IMR-90 (cell line): ENCODE measurements at regions not wholly inside any gene's neighbourhood (a gene's known extent, or its start where the extent isn't known, plus 50 kb on each side); places are given as distances from the start of the nearest gene placed in this dataset.

ENCODE experiments used
- ATAC-seq: fragments of 200-7000 bp; cut with Tn5 transposase; 2 replicates; pipeline ENCODE4 v1.9.1; 2020; ENCODE audit warnings: low read depth, mild to moderate bottlenecking, moderate library complexity
- BruUV-seq: library from RNA; stranded (reverse); fragments of 400-500 nt; replicated peaks from 2 replicates; lab custom pipeline; 2021; lab: Mats Ljungman, UMichigan
- CTCF ChIA-PET: fragments of 300-600 bp; formaldehyde crosslinking; extraction: SDS; loops from one replicate; lab custom pipeline; 2021; ENCODE audit warnings: antibody characterized with exemption; lab: Yijun Ruan, JAX
- POLR2A ChIA-PET: fragments of 300-600 bp; sonication (Branson Sonifier 250); formaldehyde crosslinking; loops from one replicate; lab custom pipeline; 2022; ENCODE audit warnings: antibody characterized with exemption; ENCODE audit not compliant: unreplicated experiment; lab: Charles Lee
- DNase-seq: peaks from one replicate; pipeline ENCODE4 v3.0.0; 2013
- H2AFZ ChIP-seq: replicated peaks from 2 replicates; pipeline ENCODE3; 2013; ENCODE audit warnings: low read length, mild to moderate bottlenecking; ENCODE audit not compliant: poor library complexity
- H2AK5ac ChIP-seq: 2 replicates; pipeline ENCODE4 v1.6.1; 2013; ENCODE audit warnings: low read depth, low read length, inconsistent platforms
- H2AK9ac ChIP-seq: replicated peaks from 2 replicates; pipeline ENCODE3; 2013; ENCODE audit warnings: mild to moderate bottlenecking, low read depth, low read length, moderate library complexity; ENCODE audit not compliant: poor library complexity
- H2BK120ac ChIP-seq: 2 replicates; pipeline ENCODE4 v1.6.1; 2013; ENCODE audit warnings: low read depth, low read length, inconsistent platforms
- H2BK15ac ChIP-seq: 3 replicates; pipeline ENCODE4 v1.6.1; 2013; ENCODE audit warnings: low read depth, low read length, inconsistent platforms
- H2BK20ac ChIP-seq: 2 replicates; pipeline ENCODE4 v1.6.1; 2013; ENCODE audit warnings: low read depth, mild to moderate bottlenecking, inconsistent platforms, low read length, moderate library complexity
- H2BK5ac ChIP-seq: 2 replicates; pipeline ENCODE4 v1.6.1; 2013; ENCODE audit warnings: mild to moderate bottlenecking, low read depth, low read length, inconsistent platforms; ENCODE audit not compliant: poor library complexity, severe bottlenecking
- H3K14ac ChIP-seq: replicated peaks from 2 replicates; pipeline ENCODE4 v1.6.1; 2013; ENCODE audit warnings: low read depth, low read length, inconsistent platforms
- H3K18ac ChIP-seq: 2 replicates; pipeline ENCODE4 v1.6.1; 2013; ENCODE audit warnings: low read depth, low read length, control low read depth
- H3K23ac ChIP-seq: 2 replicates; pipeline ENCODE4 v1.6.1; 2013; ENCODE audit warnings: low read depth, low read length, inconsistent platforms
- H3K27ac ChIP-seq: 2 replicates; pipeline ENCODE4 v1.5.1; 2013; ENCODE audit warnings: mild to moderate bottlenecking, control low read depth, low read length; ENCODE audit not compliant: insufficient read depth
- H3K27me3 ChIP-seq: 2 replicates; pipeline ENCODE4 v1.6.1; 2013; ENCODE audit warnings: low read length; ENCODE audit not compliant: control insufficient read depth, insufficient read depth
- H3K36me3 ChIP-seq: 2 replicates; pipeline ENCODE4 v1.6.1; 2013; ENCODE audit warnings: low read length, mixed read lengths; ENCODE audit not compliant: control insufficient read depth, insufficient read depth
- H3K4ac ChIP-seq: 2 replicates; pipeline ENCODE4 v1.6.1; 2013; ENCODE audit warnings: low read depth, low read length, inconsistent platforms
- H3K4me1 ChIP-seq: 2 replicates; pipeline ENCODE4 v1.6.1; 2013; ENCODE audit warnings: low read length, mixed read lengths; ENCODE audit not compliant: control insufficient read depth, insufficient read depth
- H3K4me2 ChIP-seq: 2 replicates; pipeline ENCODE4 v1.6.1; 2013; ENCODE audit warnings: low read depth, mild to moderate bottlenecking, control low read depth, low read length, moderate library complexity
- H3K4me3 ChIP-seq: 2 replicates; pipeline ENCODE4 v1.5.1; 2013; ENCODE audit warnings: low read depth, mild to moderate bottlenecking, control low read depth, low read length, moderate library complexity; ENCODE audit not compliant: insufficient read depth
- H3K56ac ChIP-seq: 2 replicates; pipeline ENCODE4 v1.6.1; 2013; ENCODE audit warnings: low read length, inconsistent platforms; ENCODE audit not compliant: insufficient read depth; ENCODE audit errors: extremely low read depth
- H3K79me1 ChIP-seq, 2 experiments: 2 replicates each; pipeline ENCODE4 v1.6.1; 2013; ENCODE audit warnings: low read length in 2 of 2, inconsistent platforms in 1 of 2, low read depth in 1 of 2
- H3K9ac ChIP-seq: 2 replicates; pipeline ENCODE4 v1.6.1; 2013; ENCODE audit warnings: low read depth, low read length, control low read depth
- H3K9me1 ChIP-seq: 2 replicates; pipeline ENCODE4 v1.6.1; 2013; ENCODE audit warnings: low read length, inconsistent platforms; ENCODE audit not compliant: insufficient read depth
- H3K9me3 ChIP-seq: 2 replicates; pipeline ENCODE4 v1.6.1; 2013; ENCODE audit warnings: low read length; ENCODE audit not compliant: control insufficient read depth, insufficient read depth
- H4K20me1 ChIP-seq: 2 replicates; pipeline ENCODE4 v1.6.1; 2013; ENCODE audit warnings: low read length, inconsistent platforms; ENCODE audit not compliant: insufficient read depth
- H4K5ac ChIP-seq: 2 replicates; pipeline ENCODE4 v1.6.1; 2013; ENCODE audit warnings: mild to moderate bottlenecking, low read depth, low read length, control low read depth
- H4K8ac ChIP-seq, 2 experiments: 2 replicates each; pipeline ENCODE4 v1.6.1; 2013; ENCODE audit warnings: low read depth in 2 of 2, low read length in 2 of 2, control low read depth in 1 of 2, inconsistent platforms in 1 of 2
- H4K91ac ChIP-seq: 2 replicates; pipeline ENCODE4 v1.6.1; 2013; ENCODE audit warnings: low read depth, low read length, inconsistent platforms; ENCODE audit not compliant: insufficient read depth
- BHLHE40 ChIP-seq: fragments of 150-350 bp; IDR thresholded peaks from 2 replicates; pipeline ENCODE4 v1.6.1; 2016; ENCODE audit warnings: mild to moderate bottlenecking, low read depth, low read length
- CEBPB ChIP-seq: IDR thresholded peaks from 2 replicates; pipeline ENCODE4 v1.6.1; 2012; ENCODE audit warnings: low read depth, low read length, improper control_type of control experiment
- CHD1 ChIP-seq: IDR thresholded peaks from 2 replicates; pipeline ENCODE4 v1.6.1; 2012; ENCODE audit warnings: low read depth, low read length, improper control_type of control experiment
- FOS ChIP-seq: fragments of 150-350 bp; IDR thresholded peaks from 2 replicates; pipeline ENCODE4 v1.6.1; 2016; ENCODE audit warnings: low read depth, low read length
- NFE2L2 ChIP-seq: fragments of 150-350 bp; IDR thresholded peaks from 2 replicates; pipeline ENCODE4 v1.6.1; 2016; ENCODE audit warnings: low read depth, mild to moderate bottlenecking, low read length
- RFX5 ChIP-seq: IDR thresholded peaks from 2 replicates; pipeline ENCODE4 v1.8.0; 2012; ENCODE audit warnings: low read depth, mild to moderate bottlenecking, low read length, moderate library complexity
- SMC3 ChIP-seq: fragments of 150-350 bp; IDR thresholded peaks from 2 replicates; pipeline ENCODE4 v1.6.1; 2016; ENCODE audit warnings: low read depth, mild to moderate bottlenecking, antibody characterized with exemption, low read length, moderate library complexity
- WGBS, 2 experiments: methylation state at CpG; one replicate each; pipeline versions ENCODE4 v1.1.5 to v1.1.7; 2013; ENCODE audit warnings: missing lambda C conversion rate in 2 of 2; ENCODE audit not compliant: insufficient read length in 1 of 2; ENCODE audit errors: extremely low coverage in 2 of 2; 5-methylcytosine and 5-hydroxymethylcytosine counted together
- dilution Hi-C: fragments of 300-500 bp; cut with HindIII; formaldehyde crosslinking; loops from one replicate; pipeline ENCODE4 v1.14.3; 2018; ENCODE audit warnings: low sequenced_read_pairs; ENCODE audit not compliant: unreplicated experiment
- in situ Hi-C: fragments of 300-500 bp; cut with MboI; formaldehyde crosslinking; loops from 3 replicates; pipeline ENCODE4 v1.14.3; 2019; ENCODE audit warnings: low sequenced_read_pairs, inconsistent platforms, mixed read lengths
- intact Hi-C: fragments of 100-400 bp; cut with micrococcal nuclease; formaldehyde crosslinking; loops from 2 replicates; pipeline ENCODE4 v1.10.0; 2022
- TF ChIP-seq, protein P1 (sequence below): fragments of 150-350 bp; IDR thresholded peaks from 2 replicates; pipeline ENCODE4 v1.6.1; 2017; ENCODE audit warnings: mild to moderate bottlenecking, antibody characterized with exemption, low read length, low read depth
- TF ChIP-seq, protein P2 (sequence below): conservative IDR thresholded peaks from 2 replicates; pipeline ENCODE4 v1.5.1; 2012; ENCODE audit warnings: mild to moderate bottlenecking, low read depth, low read length, improper control_type of control experiment

DNA sequence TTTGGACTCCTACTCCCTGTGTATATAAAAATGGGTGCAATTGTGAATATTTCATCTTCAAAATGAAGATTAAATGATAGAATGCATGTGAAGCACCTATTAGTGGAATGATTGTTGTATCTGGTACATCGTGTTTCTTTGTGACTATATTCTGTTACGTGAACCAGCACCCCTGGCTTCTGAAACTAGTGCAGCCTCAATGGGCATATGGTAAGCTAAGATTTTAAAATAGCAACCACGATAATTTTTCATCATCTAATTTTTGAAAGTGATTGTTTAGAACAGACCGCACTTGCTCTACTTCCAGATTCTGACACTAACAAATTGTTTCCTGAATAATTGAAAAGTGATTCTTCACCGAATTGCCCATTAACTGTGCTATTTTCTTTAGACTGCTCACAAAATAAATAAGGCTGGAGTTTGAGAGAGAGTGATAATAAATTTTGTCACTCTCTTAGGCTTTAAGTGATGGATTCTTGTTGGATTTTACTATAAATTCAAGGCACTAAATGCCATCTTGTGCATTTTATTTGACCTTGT lies 806.1 kb upstream of the LRATD1 start:
- H3K23ac ChIP-seq: no peak overlapping the region
- no peak overlapping the region for H2AFZ ChIP-seq
- H3K9ac ChIP-seq: no peak overlapping the region
- H3K56ac ChIP-seq: no peak overlapping the region
- in situ Hi-C loops: no loop called here
- no peak for TF ChIP-seq RFX5
- TF ChIP-seq NFE2L2: no peak
- TF ChIP-seq CEBPB: no peak
- no peak for TF ChIP-seq CHD1
- no peak for TF ChIP-seq SMC3
- TF ChIP-seq, protein P1, sequence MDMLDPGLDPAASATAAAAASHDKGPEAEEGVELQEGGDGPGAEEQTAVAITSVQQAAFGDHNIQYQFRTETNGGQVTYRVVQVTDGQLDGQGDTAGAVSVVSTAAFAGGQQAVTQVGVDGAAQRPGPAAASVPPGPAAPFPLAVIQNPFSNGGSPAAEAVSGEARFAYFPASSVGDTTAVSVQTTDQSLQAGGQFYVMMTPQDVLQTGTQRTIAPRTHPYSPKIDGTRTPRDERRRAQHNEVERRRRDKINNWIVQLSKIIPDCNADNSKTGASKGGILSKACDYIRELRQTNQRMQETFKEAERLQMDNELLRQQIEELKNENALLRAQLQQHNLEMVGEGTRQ: no peak
- TF ChIP-seq FOS: no peak
- TF ChIP-seq, protein P2, sequence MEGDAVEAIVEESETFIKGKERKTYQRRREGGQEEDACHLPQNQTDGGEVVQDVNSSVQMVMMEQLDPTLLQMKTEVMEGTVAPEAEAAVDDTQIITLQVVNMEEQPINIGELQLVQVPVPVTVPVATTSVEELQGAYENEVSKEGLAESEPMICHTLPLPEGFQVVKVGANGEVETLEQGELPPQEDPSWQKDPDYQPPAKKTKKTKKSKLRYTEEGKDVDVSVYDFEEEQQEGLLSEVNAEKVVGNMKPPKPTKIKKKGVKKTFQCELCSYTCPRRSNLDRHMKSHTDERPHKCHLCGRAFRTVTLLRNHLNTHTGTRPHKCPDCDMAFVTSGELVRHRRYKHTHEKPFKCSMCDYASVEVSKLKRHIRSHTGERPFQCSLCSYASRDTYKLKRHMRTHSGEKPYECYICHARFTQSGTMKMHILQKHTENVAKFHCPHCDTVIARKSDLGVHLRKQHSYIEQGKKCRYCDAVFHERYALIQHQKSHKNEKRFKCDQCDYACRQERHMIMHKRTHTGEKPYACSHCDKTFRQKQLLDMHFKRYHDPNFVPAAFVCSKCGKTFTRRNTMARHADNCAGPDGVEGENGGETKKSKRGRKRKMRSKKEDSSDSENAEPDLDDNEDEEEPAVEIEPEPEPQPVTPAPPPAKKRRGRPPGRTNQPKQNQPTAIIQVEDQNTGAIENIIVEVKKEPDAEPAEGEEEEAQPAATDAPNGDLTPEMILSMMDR: no peak
- TF ChIP-seq BHLHE40: no peak
- H4K8ac ChIP-seq: no peak overlapping the region
- no peak overlapping the region for H4K91ac ChIP-seq
- dilution Hi-C loops: no loop called here
- H3K79me1 ChIP-seq: no peaks in the 10 kb centered on the region
- no peak overlapping the region for H2BK120ac ChIP-seq
- no peaks in the 10 kb centered on the region for H4K20me1 ChIP-seq
- H3K14ac ChIP-seq: no peak overlapping the region
- H2BK5ac ChIP-seq: no peak overlapping the region
- DNase-seq (no peak), ATAC-seq (no peak)
- no peak overlapping the region for H2AK5ac ChIP-seq
- H3K27ac ChIP-seq: no peak overlapping the region
- H4K5ac ChIP-seq: no peak overlapping the region
- H3K4me2 ChIP-seq: no peak overlapping the region
- H3K36me3 ChIP-seq: no peaks in the 10 kb centered on the region
- no peaks in the 10 kb centered on the region for H3K27me3 ChIP-seq
- H2BK20ac ChIP-seq: no peak overlapping the region
- no TSS peak for BruUV-seq
- intact Hi-C loops: no loop called here
- no peak overlapping the region for H3K4me3 ChIP-seq
- H3K4me1 ChIP-seq: no peaks in the 10 kb centered on the region
- WGBS, 2 experiments: no CpG with 5 or more reads among the region's 5 CpGs
- H3K4ac ChIP-seq: no peak overlapping the region
- H3K9me3 ChIP-seq: no peaks in the 10 kb centered on the region
- no peak overlapping the region for H2BK15ac ChIP-seq
- no peaks in the 10 kb centered on the region for H3K9me1 ChIP-seq
- no peak overlapping the region for H3K18ac ChIP-seq
- no peak overlapping the region for H2AK9ac ChIP-seq
- CTCF ChIA-PET: no interaction called here
- POLR2A ChIA-PET: no interaction called here
